KMS-11 (cell line): ENCODE measurements at regions not wholly inside any gene's neighbourhood (a gene's known extent, or its start where the extent isn't known, plus 50 kb on each side); places are given as distances from the start of the nearest gene placed in this dataset.

Experiments used
- H2AFZ ChIP-seq: fragments of 200-600 bp; sonication (generic); 2 replicates; pipeline ENCODE4 v1.6.1; 2016; ENCODE audit warnings: antibody characterized with exemption, mixed run types, low read depth
- H3K27ac ChIP-seq: fragments of 200-600 bp; sonication (generic); 2 replicates; pipeline ENCODE4 v1.6.1; 2016; ENCODE audit warnings: mild to moderate bottlenecking, mixed run types
- H3K27me3 ChIP-seq: fragments of 200-600 bp; sonication (generic); 2 replicates; pipeline ENCODE4 v1.6.1; 2017; ENCODE audit warnings: mild to moderate bottlenecking, low read depth, mixed run types, moderate library complexity; ENCODE audit not compliant: insufficient read depth
- H3K36me3 ChIP-seq: fragments of 200-600 bp; sonication (generic); 2 replicates; pipeline ENCODE4 v1.6.1; 2017; ENCODE audit warnings: mild to moderate bottlenecking, mixed run types; ENCODE audit not compliant: insufficient read depth
- H3K4me1 ChIP-seq: fragments of 200-600 bp; sonication (generic); 2 replicates; pipeline ENCODE4 v1.6.1; 2016; ENCODE audit warnings: mild to moderate bottlenecking, low read depth, mixed run types; ENCODE audit not compliant: poor library complexity, severe bottlenecking
- H3K4me2 ChIP-seq: fragments of 200-600 bp; sonication (generic); 2 replicates; pipeline ENCODE4 v1.7.0; 2016; ENCODE audit warnings: mild to moderate bottlenecking, mixed run types
- H3K4me3 ChIP-seq: fragments of 200-600 bp; sonication (generic); IDR thresholded peaks from 2 replicates; pipeline ENCODE4 v1.6.1; 2017; ENCODE audit warnings: low read depth, low read length, mixed read lengths; ENCODE audit not compliant: insufficient read depth
- H3K79me2 ChIP-seq: fragments of 200-600 bp; sonication (generic); 2 replicates; pipeline ENCODE4 v1.6.1; 2016; ENCODE audit warnings: low read depth, mixed run types; ENCODE audit not compliant: insufficient read depth
- H3K9ac ChIP-seq: fragments of 200-600 bp; sonication (generic); 2 replicates; pipeline ENCODE4 v1.6.1; 2016; ENCODE audit warnings: mild to moderate bottlenecking, mixed run types
- H4K20me1 ChIP-seq: fragments of 200-600 bp; sonication (generic); 2 replicates; pipeline ENCODE4 v1.6.1; 2016; ENCODE audit warnings: mild to moderate bottlenecking, mixed run types; ENCODE audit not compliant: insufficient read depth
- TF ChIP-seq, protein P1 (sequence below): fragments of 200-600 bp; sonication (generic); conservative IDR thresholded peaks from 2 replicates; pipeline ENCODE4 v1.6.1; 2017; ENCODE audit warnings: low read depth, mild to moderate bottlenecking, antibody characterized with exemption, low read length, moderate library complexity, mixed read lengths

DNA sequence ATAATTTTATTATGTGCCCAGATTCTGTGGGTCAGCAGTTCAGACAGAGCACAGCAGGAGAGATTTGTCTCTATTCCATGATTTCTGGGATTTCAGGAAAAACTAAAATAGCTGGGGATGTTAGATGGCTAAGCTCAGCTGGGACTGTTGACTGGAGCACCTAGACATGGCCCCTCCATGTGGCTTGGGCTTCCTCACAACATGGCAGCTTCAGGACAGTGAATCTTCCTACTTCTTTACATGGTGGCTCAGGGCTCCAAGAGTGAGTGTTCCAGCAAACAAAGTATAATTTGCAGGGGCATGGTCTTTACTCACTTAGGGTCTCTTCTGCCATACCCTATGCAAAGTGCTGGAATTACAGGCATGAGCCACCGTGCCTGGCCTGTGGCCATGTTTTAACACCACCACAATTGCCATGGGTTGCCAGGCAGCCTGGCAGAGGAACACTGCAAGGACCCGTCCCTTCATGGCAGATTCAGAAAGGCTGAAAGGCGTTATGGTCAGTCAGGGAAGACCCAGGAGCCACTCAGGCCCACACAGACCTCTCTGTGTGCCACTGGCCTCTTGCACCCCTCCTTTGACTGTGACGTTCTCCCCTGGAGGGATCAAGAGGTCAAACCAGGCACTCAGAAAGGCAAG lies 50.8 kb upstream of the ZMIZ1 start:
- Histone ChIP-seq H4K20me1 (no peaks in the 10 kb centered on the region), H3K27ac (no peak overlapping the region), H3K79me2 (no peaks in the 10 kb centered on the region), H3K4me1 (peaks cover 1% of the 10 kb centered on the region), H3K4me2 (no peak overlapping the region), H3K27me3 (no peaks in the 10 kb centered on the region), H2AFZ (no peak overlapping the region), H3K9ac (no peak overlapping the region), H3K4me3 (no peak overlapping the region), H3K36me3 (no peaks in the 10 kb centered on the region)
- TF ChIP-seq, protein P1, sequence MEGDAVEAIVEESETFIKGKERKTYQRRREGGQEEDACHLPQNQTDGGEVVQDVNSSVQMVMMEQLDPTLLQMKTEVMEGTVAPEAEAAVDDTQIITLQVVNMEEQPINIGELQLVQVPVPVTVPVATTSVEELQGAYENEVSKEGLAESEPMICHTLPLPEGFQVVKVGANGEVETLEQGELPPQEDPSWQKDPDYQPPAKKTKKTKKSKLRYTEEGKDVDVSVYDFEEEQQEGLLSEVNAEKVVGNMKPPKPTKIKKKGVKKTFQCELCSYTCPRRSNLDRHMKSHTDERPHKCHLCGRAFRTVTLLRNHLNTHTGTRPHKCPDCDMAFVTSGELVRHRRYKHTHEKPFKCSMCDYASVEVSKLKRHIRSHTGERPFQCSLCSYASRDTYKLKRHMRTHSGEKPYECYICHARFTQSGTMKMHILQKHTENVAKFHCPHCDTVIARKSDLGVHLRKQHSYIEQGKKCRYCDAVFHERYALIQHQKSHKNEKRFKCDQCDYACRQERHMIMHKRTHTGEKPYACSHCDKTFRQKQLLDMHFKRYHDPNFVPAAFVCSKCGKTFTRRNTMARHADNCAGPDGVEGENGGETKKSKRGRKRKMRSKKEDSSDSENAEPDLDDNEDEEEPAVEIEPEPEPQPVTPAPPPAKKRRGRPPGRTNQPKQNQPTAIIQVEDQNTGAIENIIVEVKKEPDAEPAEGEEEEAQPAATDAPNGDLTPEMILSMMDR, result no peak

DNA sequence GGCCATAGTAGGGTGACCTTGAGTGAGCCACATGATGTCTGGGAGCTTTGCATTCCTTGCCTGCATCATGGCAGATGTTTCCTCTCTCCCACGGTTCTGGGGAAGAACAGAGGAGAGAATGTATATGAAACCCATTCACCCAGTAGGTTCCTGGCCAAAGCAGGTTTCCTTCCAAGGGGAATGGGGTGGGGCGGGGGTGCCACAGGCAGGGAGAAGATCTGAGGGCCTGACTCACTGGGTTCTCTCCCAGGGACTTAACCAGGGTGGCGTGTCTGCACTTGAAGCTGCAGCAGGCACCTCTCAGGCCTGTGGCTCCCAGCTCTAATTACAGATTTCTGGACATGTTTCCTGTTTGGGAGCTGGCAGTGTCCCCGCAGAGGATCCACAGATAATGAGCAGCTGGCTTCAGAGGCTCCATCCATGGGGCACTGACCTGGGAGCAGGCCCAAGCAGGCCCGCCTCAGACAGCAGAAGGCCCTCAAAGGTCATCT lies 50.2 kb upstream of the ZMIZ1 start:
- Histone ChIP-seq H3K27me3 (no peaks in the 10 kb centered on the region), H2AFZ (no peak overlapping the region), H3K36me3 (no peaks in the 10 kb centered on the region), H3K79me2 (no peaks in the 10 kb centered on the region), H3K4me3 (no peak overlapping the region), H3K4me1 (peaks cover 7% of the 10 kb centered on the region), H4K20me1 (no peaks in the 10 kb centered on the region), H3K4me2 (no peak overlapping the region), H3K9ac (no peak overlapping the region), H3K27ac (no peak overlapping the region)
- TF ChIP-seq, protein P1, result no peak
